GM19193 (cell line): ENCODE measurements at regions not wholly inside any gene's neighbourhood (a gene's known extent, or its start where the extent isn't known, plus 50 kb on each side); places are given as distances from the start of the nearest gene placed in this dataset.

Experiments
- POLR2A ChIP-seq: IDR thresholded peaks from 4 replicates; pipeline ENCODE4 v1.6.1; 2011; ENCODE audit not compliant: insufficient read depth, insufficient read length; ENCODE audit errors: extremely low read depth

- TF ChIP-seq POLR2A: no peak
These were observed 363.3 kb downstream of the SEC14L1 start for GRCh38 chr17:77503916-77504651.

- TF ChIP-seq POLR2A: no peak
These were observed 363.9 kb downstream of the SEC14L1 start for GRCh38 chr17:77504652-77505155.

- TF ChIP-seq POLR2A: no peak
These were observed 364.4 kb downstream of the SEC14L1 start for GRCh38 chr17:77505181-77505639.

GRCh38 chr17:77506371-77506991, 365.7 kb downstream of the SEC14L1 start:
- TF ChIP-seq POLR2A: no peak

DNA sequence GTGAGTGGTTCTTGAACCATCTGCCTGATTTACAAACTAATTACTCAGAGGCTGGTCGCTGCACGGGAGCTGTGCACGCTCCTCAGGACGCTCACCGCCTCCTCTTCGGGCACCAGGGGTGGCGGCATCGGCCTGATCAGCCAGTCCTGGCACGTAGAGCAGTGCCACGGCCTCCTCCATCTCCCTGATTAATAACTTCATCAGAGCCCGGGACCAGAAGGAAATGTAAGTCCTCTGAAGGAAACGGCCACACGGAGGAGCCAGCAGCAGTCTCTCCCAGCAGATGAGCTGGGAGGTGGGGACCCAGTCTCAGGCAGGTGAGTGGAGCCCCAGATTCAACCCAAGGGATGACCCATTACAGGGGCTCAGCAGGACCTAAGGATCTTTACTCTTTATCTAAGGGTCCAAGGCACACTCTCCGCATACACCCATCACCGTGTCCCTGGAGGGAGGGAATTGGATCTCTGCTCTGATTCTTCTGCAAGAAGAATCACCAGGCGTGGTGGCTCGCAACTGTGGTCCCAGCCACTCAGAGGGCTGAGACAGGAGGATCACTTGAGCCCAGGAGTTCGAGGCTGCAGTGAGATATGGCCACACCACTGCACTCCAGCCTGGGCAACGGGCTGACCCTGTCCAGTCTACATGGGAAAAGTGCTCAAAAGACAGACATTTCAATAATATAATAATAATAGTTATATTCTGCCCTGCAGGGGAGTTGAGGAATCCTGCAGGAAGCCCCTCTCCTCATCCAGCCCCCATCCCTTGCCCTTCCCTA, 366.5 kb downstream of the SEC14L1 start:
- TF ChIP-seq POLR2A: no peak

GRCh38 chr17:77508047-77508715, 367.4 kb downstream of the SEC14L1 start:
- no peak for TF ChIP-seq POLR2A

DNA sequence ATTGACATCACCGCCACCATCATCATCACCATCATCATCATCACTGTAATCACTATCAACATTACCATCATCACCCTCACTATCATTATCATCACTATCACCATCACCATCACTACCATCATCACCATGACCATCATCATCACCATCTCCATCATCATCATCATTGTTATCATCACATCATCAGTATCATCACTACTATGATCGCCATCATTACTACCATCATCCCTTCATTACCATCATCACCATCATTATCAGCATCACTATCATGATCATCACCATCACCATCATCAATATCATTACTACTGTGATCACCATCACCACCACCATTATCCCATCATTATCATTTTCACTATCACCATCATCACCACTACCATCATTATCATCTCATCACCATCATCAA, 368.3 kb downstream of the SEC14L1 start:
- no peak for TF ChIP-seq POLR2A

DNA sequence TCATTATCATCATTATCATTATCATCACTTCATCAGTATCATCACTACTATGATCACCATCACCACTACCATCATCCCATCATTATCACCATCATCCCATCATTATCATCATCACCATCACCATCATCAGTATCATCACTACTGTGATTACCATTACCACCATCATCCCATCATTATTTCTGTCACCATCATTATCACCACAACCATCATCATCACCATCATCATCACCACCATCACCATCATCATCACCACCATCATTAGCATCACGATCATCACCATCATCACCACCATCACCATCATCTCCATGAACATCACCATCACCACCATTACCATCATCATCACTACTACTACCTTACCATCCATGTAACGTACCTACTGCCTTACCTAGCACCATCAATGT, 368.8 kb downstream of the SEC14L1 start:
- no peak for TF ChIP-seq POLR2A

DNA sequence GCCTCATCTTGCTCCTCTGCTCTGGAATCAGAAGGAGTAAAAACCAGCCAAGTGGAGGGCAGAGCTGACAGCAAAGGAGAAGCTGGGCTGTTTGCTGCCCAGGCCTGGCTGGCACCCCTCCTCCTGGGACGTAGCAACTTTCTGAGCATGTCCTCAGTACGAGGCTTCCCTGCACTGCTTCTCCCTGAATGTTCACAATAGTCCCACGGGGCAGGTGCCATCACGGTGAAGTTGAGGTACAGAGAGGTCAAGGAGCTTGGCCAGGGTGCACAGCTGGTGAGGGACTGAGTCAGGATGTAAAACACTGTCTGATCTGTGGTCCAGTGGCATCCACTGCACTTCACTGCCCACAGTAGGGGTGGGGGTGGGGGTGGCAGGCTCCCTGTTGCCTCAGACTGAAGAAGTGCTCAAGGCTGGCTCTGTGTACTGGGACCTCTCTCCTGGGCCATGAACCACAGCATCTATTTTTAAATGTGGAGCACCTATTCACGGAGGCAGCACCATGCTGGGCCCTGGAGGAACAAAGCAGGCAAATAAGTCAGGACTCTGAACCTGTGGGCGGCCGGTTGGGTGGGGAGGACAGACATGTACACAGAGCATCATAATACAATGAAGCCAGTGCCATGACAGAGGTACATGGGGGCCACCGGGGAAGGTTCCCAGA, 369.5 kb downstream of the SEC14L1 start:
- no peak for TF ChIP-seq POLR2A

DNA sequence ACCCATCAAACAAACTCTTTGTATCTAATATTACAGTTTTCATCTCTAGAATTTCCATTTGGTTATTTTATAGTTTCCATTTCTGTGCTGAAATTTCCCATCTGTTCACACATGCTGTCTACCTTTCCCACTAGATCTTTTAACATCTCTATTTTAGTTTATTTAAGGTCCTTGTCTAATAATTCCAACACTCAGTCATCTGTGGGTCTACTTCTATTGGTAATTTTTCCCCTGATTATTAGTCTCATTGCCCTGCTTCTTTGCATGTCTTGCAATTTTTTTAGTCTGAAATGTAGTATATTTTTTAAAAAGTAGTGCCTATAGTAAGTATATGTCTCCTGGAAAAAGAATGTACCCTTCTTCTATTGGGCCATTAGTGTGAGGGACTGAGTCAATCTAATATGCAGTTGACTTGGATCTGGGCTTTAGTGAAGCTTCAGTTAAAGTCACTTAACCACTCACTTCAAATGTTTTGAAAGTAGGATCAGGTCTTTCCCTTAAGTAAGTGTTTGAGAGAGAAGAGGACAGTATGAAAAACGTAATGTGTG, 370.8 kb downstream of the SEC14L1 start:
- no peak for TF ChIP-seq POLR2A

DNA sequence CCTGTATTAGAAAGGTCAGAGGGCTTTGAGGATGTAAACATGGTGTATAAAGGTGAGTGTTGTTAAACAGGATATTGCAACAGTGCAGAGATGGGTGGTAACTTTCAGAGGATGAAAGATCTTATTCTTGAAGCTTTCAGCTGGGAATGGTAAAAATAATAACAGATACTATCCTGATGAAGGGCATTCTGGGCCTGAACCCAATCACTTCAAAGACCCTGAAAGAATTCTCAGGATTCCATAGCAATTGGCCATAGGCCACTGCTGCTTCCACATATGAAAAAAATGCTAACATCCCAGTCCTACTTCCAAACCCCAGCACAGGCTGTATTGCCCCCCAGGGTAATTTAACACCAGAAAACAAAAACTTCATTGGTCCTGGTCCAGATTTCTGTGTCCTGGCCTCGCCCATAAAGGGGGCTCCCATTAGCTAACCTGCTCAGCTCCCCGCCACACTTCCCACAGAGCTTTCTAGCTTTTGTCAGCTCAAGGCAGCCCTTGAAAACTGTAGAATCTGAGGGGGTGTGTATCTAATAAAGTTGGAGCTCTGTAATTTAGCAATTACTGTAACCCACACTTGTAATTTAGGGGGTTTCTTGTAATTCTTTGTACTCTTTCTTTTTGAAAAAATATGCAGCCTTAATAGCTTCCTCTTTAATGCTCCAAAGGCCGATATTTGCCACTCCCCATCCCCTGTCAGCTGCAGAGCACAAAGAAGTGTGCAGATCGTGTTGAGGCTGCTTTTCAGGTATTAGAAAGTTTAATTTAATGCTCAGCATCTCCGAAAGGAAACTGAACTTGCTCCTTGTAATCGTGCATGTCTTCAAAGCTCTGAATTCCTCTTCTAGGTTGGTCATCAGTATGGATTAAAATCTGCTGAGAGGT, 371.5 kb downstream of the SEC14L1 start:
- TF ChIP-seq POLR2A: no peak

DNA sequence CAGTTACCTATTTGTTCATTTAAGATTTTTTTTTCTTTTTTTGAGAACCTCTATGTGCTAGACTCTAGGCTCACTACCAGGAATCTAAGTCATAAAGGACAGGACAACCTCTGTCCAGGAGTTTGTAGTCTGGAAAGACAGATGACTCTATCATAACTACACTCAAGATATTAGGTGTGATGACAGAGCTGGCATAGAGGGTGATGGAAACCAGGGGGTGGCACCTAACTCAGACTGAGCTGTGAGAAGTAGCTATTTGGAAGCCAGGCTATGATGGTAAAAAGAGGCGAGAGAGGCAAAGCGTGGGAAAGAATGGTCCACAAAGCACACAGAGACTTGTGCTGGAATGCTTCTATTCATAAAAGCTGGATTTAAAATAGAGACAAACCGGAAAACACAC, 372.3 kb downstream of the SEC14L1 start:
- TF ChIP-seq POLR2A: no peak

DNA sequence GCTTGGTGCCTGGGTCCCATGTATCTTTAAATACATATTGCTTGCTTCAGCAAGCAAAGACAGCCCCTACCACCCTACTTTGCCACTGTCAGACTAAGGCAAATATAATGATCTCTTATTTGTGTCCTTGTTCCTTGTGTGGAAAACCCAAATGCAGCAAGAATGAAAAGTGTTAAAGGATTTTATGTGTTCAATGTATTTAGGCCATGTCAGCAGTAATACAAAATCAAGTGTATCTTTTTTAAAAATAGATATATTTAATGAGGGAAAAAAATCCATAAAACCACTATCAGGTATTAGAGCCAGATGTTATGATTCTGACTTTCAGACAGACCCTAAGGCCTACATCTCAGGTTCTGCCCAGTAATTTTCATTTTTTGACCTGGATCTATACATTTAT, 374.5 kb downstream of the SEC14L1 start:
- TF ChIP-seq POLR2A: no peak
